ENCODE measurements at regions not wholly inside any gene's neighbourhood (a gene's known extent, or its start where the extent isn't known, plus 50 kb on each side); places are given as distances from the start of the nearest gene placed in this dataset.

DNA sequence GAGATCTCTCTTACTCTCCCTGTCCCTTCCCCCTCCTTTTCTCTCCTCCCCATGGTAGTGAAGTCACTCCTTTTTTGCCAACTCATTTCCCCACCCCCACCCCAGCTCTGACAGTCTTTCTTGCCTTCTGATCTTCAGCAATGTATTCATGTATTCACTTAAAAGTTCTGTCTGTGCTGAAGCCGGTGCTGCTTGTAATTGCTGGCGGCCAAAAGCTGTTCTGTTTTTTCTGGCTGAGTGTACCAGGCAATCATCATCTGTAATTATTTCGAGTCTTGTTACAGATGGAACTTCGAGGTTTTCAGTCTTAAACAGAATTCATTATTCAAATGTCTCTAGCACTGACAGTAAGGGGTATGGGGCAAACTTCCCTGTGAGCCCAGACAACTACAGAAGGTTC, 99.5 kb downstream of the SPATA19 start:
- TF ChIP-seq POLR2A (IDR thresholded peaks at IDR 0.05; ENCODE audit: low read depth, low read length) (no peak), POLR2AphosphoS5 (IDR thresholded peaks at IDR 0.05; ENCODE audit: low read depth, low read length) (no peak), TAF1 (IDR thresholded peaks at IDR 0.05; ENCODE audit: borderline replicate concordance, low read depth, low read length) (no peak)
- DNase-seq (ENCODE audit: insufficient read length) (no peak), FAIRE-seq (no peak)

DNA sequence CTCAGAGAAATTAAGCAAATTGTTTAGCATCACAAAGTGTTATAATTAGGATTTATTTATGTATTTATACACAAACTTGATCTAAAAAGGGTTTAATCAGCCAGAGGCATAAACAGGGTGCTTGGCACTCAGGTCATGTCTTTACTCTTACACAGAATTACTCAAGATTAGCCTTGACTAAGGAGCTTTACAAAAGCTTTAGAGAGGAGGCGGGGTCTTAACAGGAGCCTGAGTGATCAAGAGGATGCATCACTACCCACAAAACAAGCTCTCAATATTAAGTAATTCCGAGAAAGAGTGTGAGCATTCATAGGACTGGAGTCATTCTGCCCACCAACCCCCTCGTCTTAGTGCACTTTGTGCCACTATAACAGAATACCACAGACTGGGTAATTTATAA, 103.0 kb downstream of the SPATA19 start:
- DNase-seq (ENCODE audit: insufficient read length) (no peak), FAIRE-seq (no peak)
- no peak for TF ChIP-seq POLR2AphosphoS5 (IDR thresholded peaks at IDR 0.05; ENCODE audit: low read depth, low read length)

DNA sequence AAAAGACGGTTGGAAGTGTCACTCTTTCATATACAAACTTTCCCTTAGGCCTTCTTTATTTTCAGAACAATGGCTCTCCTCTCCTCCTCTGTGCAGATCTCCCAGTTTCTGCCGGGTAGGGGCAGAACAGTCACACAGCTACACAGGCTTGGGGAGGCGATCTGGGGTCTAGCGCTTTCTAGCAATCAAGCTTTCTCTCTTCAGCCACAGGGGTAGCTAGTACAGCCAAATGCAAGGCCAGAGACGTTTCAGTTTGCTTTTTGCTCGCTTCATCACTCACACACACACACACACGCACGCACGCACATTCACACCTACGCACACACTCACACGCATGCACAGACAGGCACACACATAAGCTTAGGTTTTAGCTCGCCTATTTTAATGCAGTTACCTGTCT, 104.3 kb downstream of the SPATA19 start:
- DNase-seq (ENCODE audit: insufficient read length) (no peak), FAIRE-seq (no peak)
- TF ChIP-seq POLR2AphosphoS5 (IDR thresholded peaks at IDR 0.05; ENCODE audit: low read depth, low read length) (no peak), POLR2A (IDR thresholded peaks at IDR 0.05; ENCODE audit: low read depth, low read length) (no peak), TAF1 (IDR thresholded peaks at IDR 0.05; ENCODE audit: borderline replicate concordance, low read depth, low read length) (no peak)

DNA sequence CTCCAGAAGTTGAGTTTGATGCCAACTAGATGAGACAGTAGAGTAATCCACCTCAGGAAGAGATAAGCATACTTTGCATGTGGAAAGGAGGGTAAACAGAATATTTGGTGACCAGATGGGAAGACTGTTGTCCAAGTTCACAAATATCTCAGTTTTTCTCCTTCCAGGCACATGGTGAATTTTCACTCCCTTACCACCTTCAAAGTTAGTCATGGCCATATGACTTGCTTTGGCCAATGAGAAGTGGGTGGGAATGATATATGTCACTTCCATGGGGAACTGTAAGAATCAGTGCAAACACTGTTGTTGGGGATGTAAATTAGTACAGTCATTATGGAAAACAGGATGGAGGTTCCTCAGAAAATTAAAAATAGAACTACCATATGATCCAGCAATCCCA, 105.8 kb downstream of the SPATA19 start:
- no peak for FAIRE-seq
- no peak for DNase-seq (ENCODE audit: insufficient read length)
- TF ChIP-seq TAF1 (IDR thresholded peaks at IDR 0.05; ENCODE audit: borderline replicate concordance, low read depth, low read length) (no peak), POLR2AphosphoS5 (IDR thresholded peaks at IDR 0.05; ENCODE audit: low read depth, low read length) (no peak), POLR2A (IDR thresholded peaks at IDR 0.05; ENCODE audit: low read depth, low read length) (no peak)

DNA sequence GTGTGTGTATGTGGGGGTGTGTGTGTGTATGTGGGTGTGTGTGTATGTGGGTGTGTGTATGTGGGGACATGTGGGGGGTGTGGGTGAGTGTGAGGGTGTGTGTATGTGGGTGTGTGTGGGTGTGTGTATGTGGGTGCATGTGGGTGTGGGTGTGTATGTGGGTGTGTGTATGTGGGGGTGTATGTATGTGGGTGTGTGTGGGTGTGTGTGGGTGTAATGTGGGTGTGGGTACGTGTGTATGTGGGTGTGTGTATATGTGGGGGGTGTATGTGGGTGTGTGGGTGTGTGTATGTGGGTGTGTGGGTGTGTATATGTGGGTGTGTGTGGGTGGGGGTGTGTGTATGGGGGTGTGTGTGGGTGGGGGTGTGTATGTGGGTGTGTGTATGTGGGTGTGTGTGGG, 106.7 kb downstream of the SPATA19 start:
- DNase-seq (ENCODE audit: insufficient read length): no peak
- TF ChIP-seq POLR2AphosphoS5 (IDR thresholded peaks at IDR 0.05; ENCODE audit: low read depth, low read length): no peak
- TF ChIP-seq TAF1 (IDR thresholded peaks at IDR 0.05; ENCODE audit: borderline replicate concordance, low read depth, low read length): no peak
- no peak for TF ChIP-seq POLR2A (IDR thresholded peaks at IDR 0.05; ENCODE audit: low read depth, low read length)
- FAIRE-seq: no peak

DNA sequence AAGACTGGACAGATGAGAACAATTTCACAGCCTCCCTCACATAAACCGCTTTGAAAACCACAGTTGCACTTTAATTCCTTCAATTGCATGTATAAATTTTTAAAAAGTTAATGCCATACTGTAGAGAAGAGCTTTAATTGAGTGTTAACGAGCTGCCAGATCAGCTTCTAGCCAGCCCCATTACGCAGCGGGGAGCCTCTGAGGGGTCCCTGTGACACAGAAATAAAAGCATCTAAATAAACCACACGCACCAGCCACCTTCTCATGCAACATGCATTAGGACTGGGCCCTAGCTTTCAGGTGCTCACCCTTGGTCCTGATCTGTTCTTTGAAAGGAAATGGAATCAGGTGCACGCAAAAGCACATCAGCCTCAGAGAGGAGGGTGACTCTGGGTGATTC, 111.7 kb downstream of the SPATA19 start:
- TF ChIP-seq TAF1 (IDR thresholded peaks at IDR 0.05; ENCODE audit: borderline replicate concordance, low read depth, low read length): no peak

DNA sequence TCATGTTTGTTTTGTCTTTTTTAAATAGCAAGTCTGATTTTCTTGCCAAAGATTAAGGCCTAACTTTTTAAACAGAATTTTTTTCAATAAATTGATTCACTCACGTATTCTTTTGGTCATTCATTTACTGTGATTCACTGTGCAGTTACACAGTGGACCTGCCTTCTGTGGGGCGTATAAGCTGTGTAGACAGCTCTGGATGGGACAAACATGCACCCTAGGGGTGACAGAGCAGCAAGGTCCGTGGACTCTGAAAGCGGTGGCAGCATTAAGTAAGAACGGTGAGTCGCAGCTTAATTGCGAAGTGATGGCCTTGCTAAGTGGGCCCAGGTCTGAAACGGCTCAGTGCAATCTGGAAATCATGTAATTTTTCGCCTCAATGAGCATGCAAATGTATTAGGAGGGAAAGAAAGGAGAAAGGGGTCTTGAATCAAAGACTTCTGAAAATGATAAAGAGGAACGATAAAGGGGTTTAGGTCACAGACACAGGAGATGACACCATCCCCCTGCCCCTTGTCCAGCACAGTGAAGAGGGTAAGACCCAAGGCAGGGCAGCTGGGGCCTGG, 113.1 kb downstream of the SPATA19 start:
- no peak for DNase-seq (ENCODE audit: insufficient read length)
- TF ChIP-seq TAF1 (IDR thresholded peaks at IDR 0.05; ENCODE audit: borderline replicate concordance, low read depth, low read length) (no peak), POLR2AphosphoS5 (IDR thresholded peaks at IDR 0.05; ENCODE audit: low read depth, low read length) (no peak), POLR2A (IDR thresholded peaks at IDR 0.05; ENCODE audit: low read depth, low read length) (no peak)
- FAIRE-seq: no peak

More for the DNA sequence above, 111.7 kb downstream of the SPATA19 start:
- FAIRE-seq (no peak), DNase-seq (ENCODE audit: insufficient read length) (no peak)

DNA sequence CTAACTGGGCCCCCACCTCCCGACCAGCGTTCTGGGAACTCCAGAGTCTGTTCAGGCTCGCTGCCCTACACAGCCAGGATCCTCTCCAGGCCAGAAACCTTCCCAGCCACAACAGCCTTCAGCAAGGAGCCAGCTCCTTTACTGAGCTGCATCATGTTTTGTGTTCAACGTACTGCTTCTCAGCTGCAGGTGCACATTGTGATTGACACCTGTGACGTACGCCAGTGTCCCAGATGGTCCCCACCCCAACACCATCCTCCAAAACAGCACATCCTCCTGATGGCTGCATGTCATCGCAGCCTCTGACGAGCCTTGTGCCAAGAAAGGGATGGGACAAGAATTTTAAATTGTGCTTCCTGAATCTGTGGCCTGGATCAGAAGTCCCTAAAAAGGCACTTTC, 117.5 kb downstream of the SPATA19 start:
- TF ChIP-seq POLR2A (IDR thresholded peaks at IDR 0.05; ENCODE audit: low read depth, low read length) (no peak), POLR2AphosphoS5 (IDR thresholded peaks at IDR 0.05; ENCODE audit: low read depth, low read length) (no peak), TAF1 (IDR thresholded peaks at IDR 0.05; ENCODE audit: borderline replicate concordance, low read depth, low read length) (no peak)
- DNase-seq (ENCODE audit: insufficient read length): no peak
- FAIRE-seq: no peak

DNA sequence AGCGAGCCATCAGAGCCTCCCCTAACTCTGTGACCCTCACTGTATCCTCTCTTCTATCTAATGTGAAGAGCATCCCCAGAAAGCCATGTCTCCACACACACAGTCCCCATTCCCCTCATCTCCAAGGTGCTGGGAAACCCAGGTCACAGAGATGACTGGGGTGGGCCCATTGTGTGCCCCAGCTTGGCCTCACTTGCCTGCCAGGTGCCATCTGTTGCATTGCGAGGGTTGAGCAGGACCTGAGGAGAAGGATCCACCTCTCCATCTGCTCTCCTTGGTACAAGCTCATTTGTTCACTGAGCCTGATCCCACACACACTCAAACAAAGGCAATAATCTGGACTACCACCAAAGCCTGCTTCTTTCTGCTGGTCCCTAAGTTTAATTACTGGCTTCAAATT, 118.8 kb downstream of the SPATA19 start:
- FAIRE-seq: no peak
- DNase-seq (ENCODE audit: insufficient read length): no peak
- TF ChIP-seq POLR2AphosphoS5 (IDR thresholded peaks at IDR 0.05; ENCODE audit: low read depth, low read length) (no peak), TAF1 (IDR thresholded peaks at IDR 0.05; ENCODE audit: borderline replicate concordance, low read depth, low read length) (no peak), POLR2A (IDR thresholded peaks at IDR 0.05; ENCODE audit: low read depth, low read length) (no peak)

DNA sequence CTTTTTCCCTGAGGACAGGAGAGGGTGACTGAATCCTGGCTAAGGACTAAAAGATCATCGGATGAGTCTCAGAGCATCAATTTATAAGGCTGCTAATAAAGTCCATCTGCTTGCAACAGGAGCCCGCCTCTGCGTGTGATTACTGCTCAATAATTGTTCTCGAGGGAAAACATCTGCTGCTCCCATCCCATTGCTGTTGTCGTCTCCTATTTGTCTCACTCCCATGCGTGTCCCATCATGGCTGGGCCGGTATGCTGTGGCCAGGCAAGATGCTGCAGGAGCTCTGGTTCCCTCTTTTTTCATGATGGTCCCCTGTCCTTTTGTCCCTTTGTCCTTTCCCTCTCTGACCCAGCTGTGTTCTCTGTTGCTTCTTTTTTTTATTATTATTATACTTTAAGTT, 121.2 kb downstream of the SPATA19 start:
- FAIRE-seq (no peak), DNase-seq (ENCODE audit: insufficient read length) (no peak)
- no peak for TF ChIP-seq POLR2AphosphoS5 (IDR thresholded peaks at IDR 0.05; ENCODE audit: low read depth, low read length)
- no peak for TF ChIP-seq TAF1 (IDR thresholded peaks at IDR 0.05; ENCODE audit: borderline replicate concordance, low read depth, low read length)
- TF ChIP-seq POLR2A (IDR thresholded peaks at IDR 0.05; ENCODE audit: low read depth, low read length): no peak

DNA sequence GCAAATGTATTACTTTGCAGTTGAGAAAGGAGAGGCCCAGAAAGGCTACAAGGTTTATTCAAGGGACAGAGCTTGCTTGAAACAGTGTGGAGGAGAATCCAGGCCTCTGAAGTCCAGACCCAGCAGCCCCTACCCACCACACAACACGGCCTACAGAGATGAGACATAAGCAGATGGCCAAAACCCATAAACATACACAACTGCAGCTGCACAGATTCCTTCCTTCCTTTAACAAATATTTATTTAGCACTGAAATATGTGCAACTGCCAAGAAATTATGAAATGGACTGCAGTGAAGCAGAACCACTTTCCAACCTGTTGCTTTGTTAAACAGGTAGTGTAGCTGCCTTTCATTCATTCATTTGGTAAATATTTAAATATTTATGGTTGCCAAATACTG, 122.3 kb downstream of the SPATA19 start:
- DNase-seq (ENCODE audit: insufficient read length) (no peak), FAIRE-seq (no peak)
- TF ChIP-seq TAF1 (IDR thresholded peaks at IDR 0.05; ENCODE audit: borderline replicate concordance, low read depth, low read length): no peak
- TF ChIP-seq POLR2AphosphoS5 (IDR thresholded peaks at IDR 0.05; ENCODE audit: low read depth, low read length): no peak
- no peak for TF ChIP-seq POLR2A (IDR thresholded peaks at IDR 0.05; ENCODE audit: low read depth, low read length)

DNA sequence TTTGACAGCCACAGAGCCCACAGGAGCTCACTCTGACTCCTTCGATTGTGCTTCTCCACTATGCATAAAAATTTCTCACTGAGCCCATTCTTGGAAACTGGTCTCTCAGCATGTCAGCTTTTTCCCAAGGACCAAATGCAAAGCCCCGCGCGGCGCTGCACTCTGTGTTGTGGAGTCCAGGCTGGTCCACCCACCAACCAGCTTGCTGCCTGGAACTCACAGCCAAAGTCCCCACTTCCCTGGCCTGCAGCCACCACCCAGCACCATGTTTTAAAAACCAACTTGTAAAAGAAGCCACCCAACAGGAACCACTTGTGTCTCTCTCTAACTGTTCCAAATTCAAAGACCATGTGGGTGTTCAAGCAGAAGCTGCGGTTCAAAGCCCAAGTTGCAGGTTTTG, 124.4 kb downstream of the SPATA19 start:
- FAIRE-seq (no peak), DNase-seq (ENCODE audit: insufficient read length) (no peak)
- TF ChIP-seq POLR2AphosphoS5 (IDR thresholded peaks at IDR 0.05; ENCODE audit: low read depth, low read length) (no peak), POLR2A (IDR thresholded peaks at IDR 0.05; ENCODE audit: low read depth, low read length) (no peak), TAF1 (IDR thresholded peaks at IDR 0.05; ENCODE audit: borderline replicate concordance, low read depth, low read length) (no peak)
